GM03348 (cell line): ENCODE measurements at regions not wholly inside any gene's neighbourhood (a gene's known extent, or its start where the extent isn't known, plus 50 kb on each side); places are given as distances from the start of the nearest gene placed in this dataset.

ENCODE experiments used
- DNase-seq: peaks from one replicate; pipeline ENCODE4 v3.0.0; 2012; ENCODE audit warnings: low spot score

DNA sequence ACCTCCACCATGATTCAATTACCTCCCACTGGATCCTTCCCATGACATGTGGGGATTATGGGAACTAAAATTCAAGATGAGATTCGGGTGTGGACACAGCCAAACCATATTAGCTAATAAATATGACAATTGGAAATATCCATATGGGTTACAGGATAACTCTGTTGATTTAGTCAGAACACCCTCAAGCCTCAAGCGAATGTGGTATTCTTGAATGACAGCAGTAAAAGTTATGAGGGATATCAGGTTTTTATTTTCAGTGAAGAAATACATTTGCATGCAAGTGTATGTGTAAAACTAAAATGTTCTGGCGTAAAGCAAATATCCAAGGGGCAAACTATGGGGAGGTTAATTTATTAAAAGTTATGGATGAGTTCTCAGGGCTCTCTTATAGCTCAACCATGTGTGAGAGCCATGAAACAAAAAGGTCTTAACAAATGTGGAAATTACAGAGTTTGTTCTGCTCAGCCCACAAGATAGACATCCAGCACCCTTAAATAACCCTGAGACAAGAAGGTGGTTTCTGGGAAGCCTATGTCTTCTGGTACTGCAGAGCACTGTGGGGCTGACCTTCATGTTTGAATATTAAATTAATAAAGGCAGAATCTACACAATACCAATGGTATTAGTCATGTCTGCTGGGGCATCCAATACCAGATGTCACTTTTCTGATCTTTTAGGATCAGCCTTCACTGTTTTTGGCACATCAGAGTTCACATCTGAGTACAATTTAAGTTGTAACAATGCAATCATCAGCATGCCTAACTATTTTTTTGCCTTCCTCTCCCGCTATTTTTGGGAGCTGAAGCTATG is 370.5 kb upstream of the RSPO3 start:
- peak; percentile 56 for DNase-seq

- peak; percentile 25 for DNase-seq
Measured at GRCh38 chr6:126753606-126754005, 364.9 kb upstream of the RSPO3 start.

DNA sequence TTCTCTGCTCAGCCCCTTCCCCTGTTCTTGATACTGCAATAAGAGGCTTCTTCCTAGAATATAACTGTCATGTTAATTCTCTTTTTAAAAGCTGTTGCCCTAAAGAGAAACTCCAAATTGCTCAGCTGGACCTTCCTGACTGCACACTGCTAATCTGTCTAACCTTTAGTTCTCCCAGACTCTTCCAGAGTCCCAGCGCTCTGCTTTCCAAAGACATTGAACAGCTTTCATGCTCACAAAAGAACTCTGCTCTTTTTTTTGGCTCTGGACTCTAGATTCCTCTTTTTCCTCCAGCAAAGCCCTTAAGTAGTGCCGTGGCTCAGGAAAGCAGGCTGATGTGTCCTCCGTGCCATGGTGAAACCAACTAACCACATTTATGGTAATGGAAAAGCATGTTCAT is 356.6 kb upstream of the RSPO3 start:
- DNase-seq = no peak

GRCh38 chr6:126764104-126764503 is 354.4 kb upstream of the RSPO3 start:
- DNase-seq = no peak

- no peak for DNase-seq
Measured at GRCh38 chr6:126764671-126765070, 353.8 kb upstream of the RSPO3 start.

- no peak for DNase-seq
Measured at GRCh38 chr6:126766820-126767219, 351.7 kb upstream of the RSPO3 start.

DNA sequence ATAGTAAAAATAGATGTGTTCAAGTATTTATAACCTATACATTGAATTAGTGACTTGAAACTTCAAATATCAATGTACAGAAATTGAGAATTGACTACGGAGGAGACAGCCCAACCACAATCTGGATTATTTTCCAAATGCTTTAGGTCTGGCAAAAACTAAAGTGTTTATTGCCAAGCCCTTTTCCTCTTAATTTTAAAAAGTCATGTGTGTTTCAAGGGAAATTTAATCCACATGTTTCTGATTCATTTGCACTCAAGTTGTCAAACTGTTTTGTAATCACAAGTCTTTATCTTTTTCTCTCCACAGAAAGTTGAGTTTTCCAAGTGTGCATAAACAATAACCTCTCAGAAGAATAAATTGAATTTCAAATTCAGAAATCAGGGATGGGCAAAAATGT is 350.8 kb upstream of the RSPO3 start:
- no peak for DNase-seq

- no peak for DNase-seq
Measured at GRCh38 chr6:126770176-126770575, 348.3 kb upstream of the RSPO3 start.

DNA sequence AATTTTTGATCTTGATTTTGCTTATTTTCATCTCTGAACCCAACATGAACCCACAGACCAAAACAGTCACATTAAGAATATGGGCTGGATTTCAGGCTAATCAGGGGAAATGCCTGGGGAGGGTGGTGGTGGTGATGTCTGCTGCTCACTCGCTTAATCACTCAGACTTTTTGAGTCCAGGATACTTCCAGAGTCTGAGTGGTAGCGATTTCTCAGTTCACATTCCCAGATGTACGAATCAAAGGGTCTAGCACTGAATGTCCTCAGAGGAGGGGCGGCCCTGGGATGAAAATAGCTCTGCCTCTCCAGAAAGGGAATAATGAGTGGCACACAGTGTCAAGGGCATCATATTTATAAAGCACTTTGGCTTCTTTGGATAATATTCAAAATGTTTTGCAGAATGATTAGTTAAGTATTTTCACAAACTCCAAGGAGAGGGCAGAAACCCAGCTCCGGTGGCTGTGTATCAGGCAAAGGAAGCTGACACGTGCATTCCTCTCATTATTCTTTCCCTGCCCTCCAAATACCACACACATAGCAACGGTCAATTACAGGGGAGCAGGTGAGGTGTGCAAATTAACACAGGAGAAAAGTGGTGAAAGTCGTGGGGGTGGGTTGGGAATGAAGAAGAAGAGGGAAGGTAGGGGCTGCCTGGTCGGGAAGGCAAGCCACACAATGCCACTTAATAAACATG is 345.2 kb upstream of the RSPO3 start:
- DNase-seq = peak; percentile 63

- DNase-seq = no peak
Measured at GRCh38 chr6:126779331-126779730, 339.1 kb upstream of the RSPO3 start.

DNA sequence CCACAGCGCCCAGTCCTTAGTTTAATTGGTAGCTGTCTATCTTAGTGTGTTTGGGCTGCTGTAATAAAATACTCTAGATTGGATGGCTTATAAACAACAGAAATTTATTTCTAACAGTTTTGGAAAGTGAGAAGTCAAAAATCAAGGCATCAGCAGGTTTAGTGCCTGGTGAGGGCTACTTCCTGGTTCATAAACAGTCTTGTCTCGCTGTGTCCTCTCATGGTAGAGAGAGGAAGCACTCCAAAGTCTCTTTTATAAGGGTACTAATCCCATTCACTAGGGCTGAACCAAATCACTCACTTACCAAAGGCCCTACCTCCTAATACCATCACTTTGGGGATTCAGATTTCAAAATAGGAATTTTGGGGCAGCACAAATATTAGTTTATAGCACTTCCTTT is 336.9 kb upstream of the RSPO3 start:
- DNase-seq = no peak

DNA sequence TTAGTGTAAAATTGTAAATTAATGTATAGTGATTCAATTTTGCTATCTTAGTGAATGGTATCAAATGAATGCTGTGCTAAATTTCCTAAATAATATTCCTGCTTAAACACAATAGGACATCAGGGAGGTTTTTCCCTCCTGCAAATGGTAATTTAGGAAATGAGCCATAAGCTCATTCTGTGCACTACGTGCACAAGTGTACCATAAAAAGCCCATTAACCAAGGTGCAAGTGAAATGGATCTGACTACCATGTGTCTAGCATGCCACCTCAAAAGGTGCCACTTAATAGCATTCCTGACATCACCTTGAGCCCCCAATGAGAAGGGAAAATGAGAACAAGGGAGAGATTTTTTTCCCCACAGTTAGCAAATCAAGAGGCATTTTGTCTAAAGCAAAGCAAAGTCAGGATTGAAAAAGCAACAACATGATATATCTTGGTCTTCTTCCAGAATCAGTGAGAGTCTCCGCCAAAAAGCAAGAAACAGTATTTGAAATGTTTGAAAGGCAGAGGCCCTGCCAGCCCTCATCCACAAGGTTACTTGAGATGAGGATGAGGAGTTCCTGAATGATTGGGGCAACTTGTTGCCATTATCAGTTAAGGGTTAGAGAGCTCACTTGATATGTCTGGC is 334.2 kb upstream of the RSPO3 start:
- DNase-seq = no peak

DNA sequence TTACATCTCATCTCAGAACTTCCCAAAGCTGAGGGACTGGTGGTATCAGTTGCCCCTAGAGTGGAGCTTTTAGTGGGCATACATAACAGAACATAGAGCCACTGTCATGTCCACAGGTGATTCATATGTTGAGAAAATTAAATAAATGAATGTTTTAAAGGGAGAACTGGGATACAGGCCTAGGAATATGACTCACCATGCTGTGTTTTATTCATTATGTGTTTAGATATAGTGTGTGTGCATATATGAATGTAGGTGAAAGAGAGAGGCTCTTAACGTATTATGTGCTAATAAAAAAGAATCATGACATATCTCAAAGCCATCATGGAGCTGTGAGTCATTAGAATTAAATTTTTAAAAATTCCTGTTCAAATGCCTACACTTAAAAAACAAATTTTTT is 332.2 kb upstream of the RSPO3 start:
- DNase-seq = peak; percentile 8

DNA sequence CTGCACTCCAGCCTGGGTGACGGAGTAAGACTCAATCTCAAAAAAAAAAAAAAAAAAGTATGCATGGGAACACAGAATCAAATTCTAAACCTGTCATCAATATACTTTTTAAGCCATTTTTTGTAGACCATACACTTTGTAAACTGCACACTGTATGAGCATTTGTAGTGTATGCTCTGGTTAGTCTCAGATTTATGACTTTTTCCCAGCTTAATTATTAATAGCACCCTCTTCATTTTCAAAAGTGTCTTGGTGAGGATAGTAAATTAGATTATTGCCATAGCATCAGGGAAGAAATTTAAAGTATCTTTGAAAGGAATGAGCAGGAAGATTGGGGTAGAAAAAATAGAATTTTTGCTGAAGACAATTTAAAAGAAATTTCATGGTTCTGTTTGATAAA is 330.8 kb upstream of the RSPO3 start:
- DNase-seq = no peak

GRCh38 chr6:126788861-126789365 is 329.6 kb upstream of the RSPO3 start:
- DNase-seq = peak; percentile 31

GRCh38 chr6:126792340-126793085 is 326.0 kb upstream of the RSPO3 start:
- DNase-seq = no peak

DNA sequence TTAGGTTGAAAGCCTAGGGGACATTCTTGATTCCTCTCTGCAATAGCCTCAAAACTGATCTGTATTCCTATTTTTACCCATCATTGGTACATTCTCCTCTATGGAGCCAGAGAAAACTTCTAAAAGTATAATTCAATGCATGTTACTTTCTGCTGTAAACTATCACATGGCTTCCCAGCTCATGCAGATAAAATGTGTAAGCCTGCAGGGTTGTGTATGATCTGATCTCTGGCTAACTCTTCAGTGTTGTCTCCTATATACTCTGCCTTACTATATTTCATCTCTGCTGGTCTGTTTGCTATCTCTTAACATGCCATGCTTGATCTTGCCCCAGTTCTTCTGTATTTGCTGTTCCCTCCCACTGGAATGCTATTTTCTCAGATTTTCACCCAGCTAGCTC is 323.3 kb upstream of the RSPO3 start:
- no peak for DNase-seq

DNA sequence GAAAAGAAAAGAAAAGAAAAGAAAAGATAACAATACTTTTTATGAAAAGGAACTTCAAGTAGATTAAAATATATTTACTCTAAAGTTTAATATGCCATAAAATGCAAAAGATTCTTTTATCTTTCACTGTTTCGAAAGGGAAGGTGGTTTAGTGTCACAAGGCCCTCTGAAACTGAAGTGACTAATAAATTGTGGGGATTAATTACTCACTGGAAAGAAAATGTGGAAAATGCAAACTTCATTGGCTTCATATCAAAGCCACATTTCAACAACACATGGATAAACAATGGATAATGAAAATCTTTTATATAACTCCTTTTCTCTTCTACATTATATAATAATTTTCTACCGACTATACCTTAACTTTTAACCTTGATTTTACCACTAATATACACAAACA is 320.5 kb upstream of the RSPO3 start:
- DNase-seq = peak; percentile 56

DNA sequence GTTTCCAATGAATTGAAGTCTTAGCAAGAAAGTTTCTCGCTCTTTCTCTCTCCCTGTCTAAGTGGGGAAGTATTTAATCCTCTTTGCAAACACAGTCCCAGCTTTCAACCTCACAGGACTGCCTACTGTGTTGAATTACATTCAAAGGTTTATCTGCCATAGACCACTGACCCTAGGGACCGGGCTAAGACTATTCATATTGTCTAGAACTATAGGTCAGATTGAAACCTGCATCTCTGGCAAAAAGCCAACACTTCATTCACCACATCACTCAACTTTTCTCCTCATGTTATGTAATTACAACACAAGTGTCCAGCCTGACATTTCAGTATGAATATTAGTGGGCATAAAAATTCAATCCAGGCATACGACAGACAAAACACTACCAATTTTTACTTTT is 314.7 kb upstream of the RSPO3 start:
- no peak for DNase-seq

- DNase-seq = peak; percentile 50
Measured at GRCh38 chr6:126804332-126805064, 314.0 kb upstream of the RSPO3 start.

- no peak for DNase-seq
Measured at GRCh38 chr6:126805861-126806260, 312.6 kb upstream of the RSPO3 start.

- no peak for DNase-seq
Measured at GRCh38 chr6:126807876-126808275, 310.6 kb upstream of the RSPO3 start.
